SU-DHL-6 (cell line): ENCODE measurements at regions not wholly inside any gene's neighbourhood (a gene's known extent, or its start where the extent isn't known, plus 50 kb on each side); places are given as distances from the start of the nearest gene placed in this dataset.
A peak's percentile ranks its signal among the peaks of the same experiment; 100 is the strongest.

ENCODE experiments used
- H2AFZ ChIP-seq: fragments of 200-600 bp; sonication (generic); 2 replicates; pipeline ENCODE4 v1.6.1; 2014; ENCODE audit warnings: low read depth, mild to moderate bottlenecking, moderate library complexity, mixed read lengths, antibody characterized with exemption, low read length; ENCODE audit not compliant: severe bottlenecking
- H3F3A ChIP-seq: fragments of 200-600 bp; shearing (Covaris generic); 2 replicates; pipeline ENCODE4 v1.6.0; 2016; ENCODE audit warnings: antibody characterized with exemption, mild to moderate bottlenecking; ENCODE audit not compliant: insufficient read depth
- H3K27ac ChIP-seq: fragments of 200-600 bp; sonication (generic); 2 replicates; pipeline ENCODE4 v1.5.1; 2016; ENCODE audit warnings: low read depth, mild to moderate bottlenecking, low read length, moderate library complexity, mixed read lengths
- H3K27me3 ChIP-seq: fragments of 200-600 bp; sonication (generic), shearing (Covaris generic); 2 replicates; pipeline ENCODE4 v1.6.0; 2014; ENCODE audit warnings: mild to moderate bottlenecking, low read length
- H3K36me3 ChIP-seq: fragments of 200-600 bp; sonication (generic); 2 replicates; pipeline ENCODE4 v1.6.1; 2014; ENCODE audit warnings: mild to moderate bottlenecking, low read length, mixed read lengths
- H3K4me2 ChIP-seq: fragments of 300-600, 200-600 bp; shearing (Covaris generic), sonication (generic); 2 replicates; pipeline ENCODE4 v1.6.0; 2014; ENCODE audit warnings: low read length, low read depth, mild to moderate bottlenecking; ENCODE audit not compliant: poor library complexity, severe bottlenecking
- H3K4me3 ChIP-seq: fragments of 200-600 bp; sonication (generic); 2 replicates; pipeline ENCODE4 v1.5.1; 2014; ENCODE audit warnings: antibody characterized with exemption, low read length, mild to moderate bottlenecking, mixed read lengths; ENCODE audit not compliant: insufficient read depth, poor library complexity, severe bottlenecking
- H3K79me2 ChIP-seq: fragments of 200-600 bp; sonication (generic); 2 replicates; pipeline ENCODE4 v1.6.1; 2014; ENCODE audit warnings: mild to moderate bottlenecking, low read length, moderate library complexity; ENCODE audit not compliant: insufficient read depth
- H3K9ac ChIP-seq: fragments of 200-600 bp; sonication (generic); 2 replicates; pipeline ENCODE4 v1.7.0; 2014; ENCODE audit warnings: mild to moderate bottlenecking, low read length
- H3K9me2 ChIP-seq: fragments of 200-600 bp; sonication (generic); replicated peaks from 2 replicates; pipeline ENCODE4 v1.6.1; 2014; ENCODE audit warnings: low read length; ENCODE audit not compliant: insufficient read depth
- H3K9me3 ChIP-seq: fragments of 200-600 bp; sonication (generic); 2 replicates; pipeline ENCODE4 v1.6.1; 2014; ENCODE audit warnings: low read length, mixed read lengths; ENCODE audit not compliant: insufficient read depth
- H4K20me1 ChIP-seq: fragments of 200-600 bp; sonication (generic); 2 replicates; pipeline ENCODE4 v1.6.1; 2014; ENCODE audit warnings: low read depth, mild to moderate bottlenecking, antibody characterized with exemption, low read length, moderate library complexity, mixed read lengths
- CTCF ChIP-seq: fragments of 200-600 bp; sonication (generic); IDR thresholded peaks from one replicate; pipeline ENCODE4 v1.5.1; 2017; ENCODE audit warnings: antibody characterized with exemption, mild to moderate bottlenecking, low read length, moderate library complexity; ENCODE audit not compliant: insufficient read depth, poor library complexity, severe bottlenecking
- EZH2phosphoT487 ChIP-seq: fragments of 200-600 bp; sonication (generic), shearing (Covaris generic); conservative IDR thresholded peaks from 2 replicates; pipeline ENCODE4 v1.6.1; 2018; ENCODE audit warnings: mild to moderate bottlenecking, antibody characterized with exemption, low read length, moderate library complexity, mixed read lengths

- Histone ChIP-seq H3K4me2 (no peak overlapping the region), H3F3A (no peaks in the 10 kb centered on the region), H3K4me3 (no peak overlapping the region), H3K9me3 (no peaks in the 10 kb centered on the region), H3K9me2 (no peaks in the 10 kb centered on the region), H3K9ac (no peak overlapping the region), H3K27me3 (no peaks in the 10 kb centered on the region), H4K20me1 (no peaks in the 10 kb centered on the region), H3K79me2 (no peaks in the 10 kb centered on the region), H3K27ac (no peak overlapping the region), H2AFZ (no peak overlapping the region), H3K36me3 (no peaks in the 10 kb centered on the region)
- no peak for TF ChIP-seq CTCF
- TF ChIP-seq EZH2phosphoT487, result no peak
Measured at GRCh38 chr6:85936916-85937315, 294.2 kb upstream of the SYNCRIP start.

GRCh38 chr6:85923013-85923430, 280.3 kb upstream of the SYNCRIP start:
- Histone ChIP-seq H3K9ac (no peak overlapping the region), H3K9me3 (no peaks in the 10 kb centered on the region), H2AFZ (no peak overlapping the region), H3K4me3 (no peak overlapping the region), H3K36me3 (no peaks in the 10 kb centered on the region), H3K27me3 (no peaks in the 10 kb centered on the region), H3K4me2 (no peak overlapping the region), H3K27ac (no peak overlapping the region), H3K9me2 (no peaks in the 10 kb centered on the region), H3K79me2 (no peaks in the 10 kb centered on the region), H3F3A (no peaks in the 10 kb centered on the region), H4K20me1 (no peaks in the 10 kb centered on the region)
- TF ChIP-seq CTCF (peak; percentile 62), EZH2phosphoT487 (no peak)

GRCh38 chr6:85920782-85921181, 278.1 kb upstream of the SYNCRIP start:
- Histone ChIP-seq H2AFZ (no peak overlapping the region), H3K4me3 (no peak overlapping the region), H3K36me3 (no peaks in the 10 kb centered on the region), H3K27ac (no peak overlapping the region), H4K20me1 (no peaks in the 10 kb centered on the region), H3K9me3 (no peaks in the 10 kb centered on the region), H3K4me2 (no peak overlapping the region), H3K79me2 (no peaks in the 10 kb centered on the region), H3F3A (no peaks in the 10 kb centered on the region), H3K27me3 (no peaks in the 10 kb centered on the region), H3K9ac (no peak overlapping the region), H3K9me2 (no peaks in the 10 kb centered on the region)
- TF ChIP-seq CTCF, result no peak
- TF ChIP-seq EZH2phosphoT487, result no peak
